HEK293 (cell line): ENCODE measurements at regions not wholly inside any gene's neighbourhood (a gene's known extent, or its start where the extent isn't known, plus 50 kb on each side); places are given as distances from the start of the nearest gene placed in this dataset.

ENCODE experiments used
- CTCF ChIA-PET: fragments of 350-600 bp; formaldehyde crosslinking; extraction: SDS; loops from one replicate; lab custom pipeline; 2021; ENCODE audit warnings: antibody characterized with exemption; lab: Yijun Ruan, JAX
- POLR2A ChIA-PET: fragments of 300-600 bp; formaldehyde crosslinking; extraction: SDS; loops from one replicate; lab custom pipeline; 2020; ENCODE audit warnings: antibody characterized with exemption, inconsistent platforms; lab: Yijun Ruan, JAX
- H3K27ac ChIP-seq: fragments of 200-500 bp; sonication (Bioruptor generic); 2 replicates; pipeline ENCODE4 v1.5.1; 2014; ENCODE audit warnings: low read depth, low read length, control low read depth, inconsistent platforms; ENCODE audit errors: extremely low read depth
- H3K36me3 ChIP-seq, 2 experiments: fragments of 200-500 bp in 1 of 2; sonication (Bioruptor generic) in 1 of 2; 1 replicate in 1 of 2; 2 replicates in 1 of 2; pipeline ENCODE4 v1.5.1; 2014 to 2017; ENCODE audit warnings: inconsistent platforms in 2 of 2, low read length in 2 of 2; ENCODE audit not compliant: control insufficient read depth in 2 of 2, insufficient read depth in 1 of 2
- H3K4me1 ChIP-seq: fragments of 200-500 bp; sonication (Bioruptor generic); 2 replicates; pipeline ENCODE4 v1.5.1; 2014; ENCODE audit warnings: mild to moderate bottlenecking, low read length, inconsistent platforms; ENCODE audit not compliant: control insufficient read depth, insufficient read depth
- H3K4me3 ChIP-seq: 2 replicates; pipeline ENCODE4 v1.5.1; 2011; ENCODE audit warnings: low read depth, mild to moderate bottlenecking, control low read depth, low read length, moderate library complexity
- H3K9me3 ChIP-seq: fragments of 200-500 bp; sonication (Bioruptor generic); 2 replicates; pipeline ENCODE4 v1.5.1; 2014; ENCODE audit warnings: low read depth, low read length, inconsistent platforms; ENCODE audit not compliant: control insufficient read depth, insufficient read depth
- GLI2 ChIP-seq: fragments of 450-650 bp; formaldehyde crosslinking; IDR thresholded peaks from 2 replicates; pipeline ENCODE4; 2017; ENCODE audit warnings: missing biosample characterization, missing genetic modification characterization, low read depth, borderline replicate concordance
- MEIS1 ChIP-seq: sonication (generic); formaldehyde crosslinking; IDR thresholded peaks from 2 replicates; pipeline ENCODE4 v1.8.1; 2022; ENCODE audit warnings: missing genetic modification reagents, mild to moderate bottlenecking, borderline replicate concordance
- MYNN ChIP-seq: fragments of 450-650 bp; formaldehyde crosslinking; IDR thresholded peaks from 2 replicates; pipeline ENCODE4 v1.5.1; 2016; ENCODE audit warnings: missing biosample characterization, missing genetic modification characterization, borderline replicate concordance
- REPIN1 ChIP-seq: fragments of 450-650 bp; formaldehyde crosslinking; IDR thresholded peaks from 2 replicates; pipeline ENCODE4 v1.5.1; 2017; ENCODE audit warnings: missing biosample characterization, missing genetic modification characterization, low read depth
- SALL2 ChIP-seq: fragments of 450-650 bp; formaldehyde crosslinking; IDR thresholded peaks from 2 replicates; pipeline ENCODE4 v1.5.0; 2017; ENCODE audit warnings: missing biosample characterization, mild to moderate bottlenecking, missing genetic modification characterization, borderline replicate concordance
- ZEB2 ChIP-seq: fragments of 450-650 bp; formaldehyde crosslinking; IDR thresholded peaks from 2 replicates; pipeline ENCODE4 v1.5.1; 2016; ENCODE audit warnings: missing biosample characterization, missing genetic modification characterization
- ZFP37 ChIP-seq: fragments of 450-650 bp; formaldehyde crosslinking; IDR thresholded peaks from 2 replicates; pipeline ENCODE4 v1.5.1; 2016; ENCODE audit warnings: missing biosample characterization, missing genetic modification characterization
- ZFP41 ChIP-seq: fragments of 450-650 bp; formaldehyde crosslinking; IDR thresholded peaks from 2 replicates; pipeline ENCODE4 v1.5.1; 2016; ENCODE audit warnings: missing biosample characterization, missing genetic modification characterization, borderline replicate concordance
- ZFP69B ChIP-seq: fragments of 450-650 bp; formaldehyde crosslinking; IDR thresholded peaks from 2 replicates; pipeline ENCODE4 v1.5.1; 2016; ENCODE audit warnings: missing biosample characterization, missing genetic modification characterization
- ZNF121 ChIP-seq: fragments of 450-650 bp; formaldehyde crosslinking; IDR thresholded peaks from 2 replicates; pipeline ENCODE4 v1.5.1; 2016; ENCODE audit warnings: missing biosample characterization, missing genetic modification characterization
- ZNF132 ChIP-seq: fragments of 450-650 bp; formaldehyde crosslinking; IDR thresholded peaks from 2 replicates; pipeline ENCODE4 v1.5.1; 2017; ENCODE audit warnings: missing biosample characterization, missing genetic modification characterization, borderline replicate concordance
- ZNF16 ChIP-seq: fragments of 450-650 bp; formaldehyde crosslinking; IDR thresholded peaks from 2 replicates; pipeline ENCODE4 v1.5.1; 2016; ENCODE audit warnings: low read depth, missing biosample characterization, missing genetic modification characterization
- ZNF169 ChIP-seq: fragments of 450-650 bp; formaldehyde crosslinking; IDR thresholded peaks from 2 replicates; pipeline ENCODE4 v1.5.1; 2016; ENCODE audit warnings: missing biosample characterization, missing genetic modification characterization
- ZNF239 ChIP-seq: fragments of 450-650 bp; formaldehyde crosslinking; IDR thresholded peaks from 2 replicates; pipeline ENCODE4 v1.5.1; 2016; ENCODE audit warnings: missing biosample characterization, missing genetic modification characterization
- ZNF350 ChIP-seq: fragments of 450-650 bp; formaldehyde crosslinking; IDR thresholded peaks from 2 replicates; pipeline ENCODE4 v1.5.0; 2017; ENCODE audit warnings: missing biosample characterization, mild to moderate bottlenecking, missing genetic modification characterization
- ZNF391 ChIP-seq: fragments of 450-650 bp; formaldehyde crosslinking; IDR thresholded peaks from 2 replicates; pipeline ENCODE4 v1.5.1; 2016; ENCODE audit warnings: low read depth, missing biosample characterization, missing genetic modification characterization, borderline replicate concordance
- ZNF473 ChIP-seq: fragments of 450-650 bp; formaldehyde crosslinking; IDR thresholded peaks from 2 replicates; pipeline ENCODE4 v1.5.1; 2017; ENCODE audit warnings: missing biosample characterization, missing genetic modification characterization
- ZNF529 ChIP-seq: fragments of 450-650 bp; formaldehyde crosslinking; IDR thresholded peaks from 2 replicates; pipeline ENCODE4 v1.5.1; 2017; ENCODE audit warnings: missing genetic modification characterization, missing biosample characterization; ENCODE audit not compliant: insufficient replicate concordance
- ZNF530 ChIP-seq: fragments of 450-650 bp; formaldehyde crosslinking; IDR thresholded peaks from 2 replicates; pipeline ENCODE4 v1.5.1; 2016; ENCODE audit warnings: low read depth, missing biosample characterization, missing genetic modification characterization
- ZNF544 ChIP-seq: fragments of 450-650 bp; formaldehyde crosslinking; IDR thresholded peaks from 2 replicates; pipeline ENCODE4 v1.5.0; 2017; ENCODE audit warnings: missing biosample characterization, missing genetic modification characterization
- ZNF623 ChIP-seq: fragments of 450-650 bp; formaldehyde crosslinking; IDR thresholded peaks from 2 replicates; pipeline ENCODE4 v1.5.1; 2016; ENCODE audit warnings: missing biosample characterization, missing genetic modification characterization
- ZNF654 ChIP-seq: fragments of 450-650 bp; formaldehyde crosslinking; IDR thresholded peaks from 2 replicates; pipeline ENCODE4 v1.5.1; 2016; ENCODE audit warnings: low read depth, missing biosample characterization, missing genetic modification characterization
- ZNF677 ChIP-seq: fragments of 450-650 bp; IDR thresholded peaks from 2 replicates; pipeline ENCODE4 v1.5.0; 2018; ENCODE audit warnings: missing biosample characterization, mild to moderate bottlenecking, missing genetic modification characterization, moderate library complexity
- ZNF791 ChIP-seq: fragments of 450-650 bp; formaldehyde crosslinking; IDR thresholded peaks from 2 replicates; pipeline ENCODE4 v1.5.1; 2016; ENCODE audit warnings: missing biosample characterization, missing genetic modification characterization
- ZNF792 ChIP-seq: fragments of 450-650 bp; formaldehyde crosslinking; IDR thresholded peaks from 2 replicates; pipeline ENCODE4 v1.5.1; 2016; ENCODE audit warnings: missing biosample characterization, missing genetic modification characterization
- TF ChIP-seq, protein P1 (sequence below): fragments of 450-650 bp; formaldehyde crosslinking; IDR thresholded peaks from 2 replicates; pipeline ENCODE4 v1.5.1; 2017; ENCODE audit warnings: missing biosample characterization, mild to moderate bottlenecking, missing genetic modification characterization, moderate library complexity
- TF ChIP-seq, protein P2 (sequence below): fragments of 450-650 bp; formaldehyde crosslinking; IDR thresholded peaks from 2 replicates; pipeline ENCODE4 v1.5.1; 2016; ENCODE audit warnings: missing biosample characterization, missing genetic modification characterization

DNA sequence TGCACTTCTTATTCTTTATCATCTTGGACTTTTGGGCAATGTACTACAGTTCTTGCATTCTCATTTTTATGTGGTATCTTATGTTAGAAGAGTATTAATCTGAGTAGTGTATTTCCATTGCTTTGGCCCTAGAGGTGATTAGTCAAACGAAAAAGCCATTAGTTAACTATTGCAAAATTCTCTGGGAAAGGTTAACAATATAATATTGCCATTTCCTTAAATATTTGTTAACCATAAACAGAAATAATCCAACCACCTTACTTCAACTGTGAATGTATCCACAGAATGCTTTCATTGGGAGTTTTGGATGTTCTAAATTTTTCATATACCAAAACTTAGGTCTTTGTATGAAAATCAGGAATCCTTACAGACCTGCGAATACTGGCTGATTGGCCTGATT is 294.6 kb upstream of the UGT8 start (continued):
- TF ChIP-seq MEIS1 (CRISPR knock-in tag), result no peak
- TF ChIP-seq REPIN1 (tag by site-specific recombination), result no peak
- no peak for TF ChIP-seq ZNF654 (tag by site-specific recombination)
- no peak for TF ChIP-seq ZNF529
- TF ChIP-seq ZNF239 (tag by site-specific recombination), result no peak
- TF ChIP-seq ZNF530 (tag by site-specific recombination), result no peak
- TF ChIP-seq ZFP37 (tag by site-specific recombination), result no peak
- TF ChIP-seq, protein P1, sequence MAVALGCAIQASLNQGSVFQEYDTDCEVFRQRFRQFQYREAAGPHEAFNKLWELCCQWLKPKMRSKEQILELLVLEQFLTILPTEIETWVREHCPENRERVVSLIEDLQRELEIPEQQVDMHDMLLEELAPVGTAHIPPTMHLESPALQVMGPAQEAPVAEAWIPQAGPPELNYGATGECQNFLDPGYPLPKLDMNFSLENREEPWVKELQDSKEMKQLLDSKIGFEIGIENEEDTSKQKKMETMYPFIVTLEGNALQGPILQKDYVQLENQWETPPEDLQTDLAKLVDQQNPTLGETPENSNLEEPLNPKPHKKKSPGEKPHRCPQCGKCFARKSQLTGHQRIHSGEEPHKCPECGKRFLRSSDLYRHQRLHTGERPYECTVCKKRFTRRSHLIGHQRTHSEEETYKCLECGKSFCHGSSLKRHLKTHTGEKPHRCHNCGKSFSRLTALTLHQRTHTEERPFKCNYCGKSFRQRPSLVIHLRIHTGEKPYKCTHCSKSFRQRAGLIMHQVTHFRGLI (tag by site-specific recombination), result no peak

DNA sequence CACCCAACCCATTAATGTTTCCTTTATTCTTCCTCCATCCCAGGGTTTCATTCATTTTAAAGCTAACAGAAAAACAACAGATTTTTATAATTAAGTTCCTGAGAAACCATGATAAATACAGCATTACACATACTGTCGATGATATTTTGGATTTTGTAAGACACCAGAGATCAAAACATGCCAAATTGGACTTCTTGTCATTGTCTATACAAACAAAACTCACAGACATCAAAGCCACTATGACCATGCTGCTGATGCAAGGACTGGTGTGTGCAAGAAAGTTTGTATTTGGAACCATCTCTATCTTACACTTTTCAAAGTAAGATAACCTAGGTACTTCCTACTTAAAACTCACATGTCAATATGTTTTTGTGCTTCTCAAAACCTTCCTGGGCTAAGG is 294.0 kb upstream of the UGT8 start:
- ChIA-PET POLR2A (no interaction called here), CTCF (no interaction called here)
- no peaks in the 10 kb centered on the region for H3K9me3 ChIP-seq

DNA sequence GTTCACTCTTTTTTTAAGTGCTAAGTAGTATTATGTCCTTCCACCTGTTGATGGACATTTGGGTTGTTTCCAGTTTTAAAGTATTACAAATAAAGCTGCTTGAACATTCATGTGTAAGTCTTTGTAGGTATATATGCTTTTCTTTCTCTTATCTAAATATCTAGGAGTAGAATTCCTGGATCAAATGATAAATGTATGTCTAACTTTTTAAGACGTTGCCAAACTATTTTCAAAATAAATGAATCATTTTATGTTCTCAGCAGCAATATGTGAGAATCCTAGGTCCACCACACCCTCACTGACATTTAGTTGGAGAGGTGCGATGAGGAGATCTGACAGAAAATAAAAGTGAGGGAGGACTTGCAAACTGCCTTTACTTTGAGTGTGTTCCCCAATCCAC is 291.7 kb upstream of the UGT8 start:
- Histone ChIP-seq H3K4me3 (no peak overlapping the region), H3K9me3 (no peaks in the 10 kb centered on the region), H3K4me1 (no peaks in the 10 kb centered on the region), H3K36me3 (no peaks in the 10 kb centered on the region), H3K27ac (no peak overlapping the region)
- POLR2A ChIA-PET, result no interaction called here
- CTCF ChIA-PET, result no interaction called here
- TF ChIP-seq ZNF132 (no peak), MYNN (tag by site-specific recombination) (no peak), ZFP41 (no peak), ZNF350 (no peak), ZNF792 (tag by site-specific recombination) (no peak), SALL2 (tag by site-specific recombination) (no peak), ZNF544 (no peak), ZNF791 (tag by site-specific recombination) (no peak), ZNF391 (tag by site-specific recombination) (no peak), ZNF121 (no peak), ZNF16 (no peak), ZNF169 (no peak), ZFP69B (tag by site-specific recombination) (no peak), GLI2 (tag by site-specific recombination) (no peak), ZEB2 (no peak), ZNF529 (no peak)

More for the DNA sequence above, 294.0 kb upstream of the UGT8 start:
- H3K4me1 ChIP-seq, result no peaks in the 10 kb centered on the region
- H3K27ac ChIP-seq, result no peak overlapping the region
- no peaks in the 10 kb centered on the region for H3K36me3 ChIP-seq
- no peak overlapping the region for H3K4me3 ChIP-seq
- TF ChIP-seq, protein P2, sequence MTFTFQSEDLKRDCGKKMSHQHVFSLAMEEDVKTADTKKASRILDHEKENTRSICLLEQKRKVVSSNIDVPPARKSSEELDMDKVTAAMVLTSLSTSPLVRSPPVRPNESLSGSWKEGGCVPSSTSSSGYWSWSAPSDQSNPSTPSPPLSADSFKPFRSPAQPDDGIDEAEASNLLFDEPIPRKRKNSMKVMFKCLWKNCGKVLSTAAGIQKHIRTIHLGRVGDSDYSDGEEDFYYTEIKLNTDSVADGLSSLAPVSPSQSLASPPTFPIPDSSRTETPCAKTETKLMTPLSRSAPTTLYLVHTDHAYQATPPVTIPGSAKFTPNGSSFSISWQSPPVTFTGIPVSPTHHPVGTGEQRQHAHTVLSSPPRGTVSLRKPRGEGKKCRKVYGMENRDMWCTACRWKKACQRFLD, result no peak
- TF ChIP-seq ZNF623 (tag by site-specific recombination) (no peak), ZNF677 (no peak), ZNF473 (tag by site-specific recombination) (no peak)
